Cardiac muscle cell (in vitro differentiated cells and primary cell): ENCODE measurements at regions not wholly inside any gene's neighbourhood (a gene's known extent, or its start where the extent isn't known, plus 50 kb on each side); places are given as distances from the start of the nearest gene placed in this dataset.

Experiments
- DNase-seq, 2 donors: peaks; one replicate each; pipeline versions ENCODE4 v3.0.0 to v3.0.0-alpha.2; 2010 to 2017; ENCODE audit warnings: low read depth in 1 of 2, low spot score in 1 of 2
- H3K27ac ChIP-seq: fragments of 200-600 bp; sonication (generic); 2 replicates; pipeline ENCODE4 v1.5.1; 2016
- H3K27me3 ChIP-seq: fragments of 200-600 bp; sonication (generic); 2 replicates; pipeline ENCODE4 v1.6.0; 2016; ENCODE audit warnings: control low read depth
- H3K36me3 ChIP-seq: fragments of 200-600 bp; sonication (generic); 2 replicates; pipeline ENCODE4 v1.5.1; 2016; ENCODE audit warnings: control low read depth
- H3K4me1 ChIP-seq: fragments of 200-600 bp; sonication (generic); 2 replicates; pipeline ENCODE4 v1.8.1; 2017; ENCODE audit warnings: low read depth, mild to moderate bottlenecking, mixed run types
- H3K4me3 ChIP-seq: fragments of 200-600 bp; sonication (generic); 2 replicates; pipeline ENCODE4 v1.5.1; 2016; ENCODE audit warnings: mild to moderate bottlenecking
- H3K9me3 ChIP-seq: fragments of 200-600 bp; sonication (generic); 2 replicates; pipeline ENCODE4 v1.5.1; 2017; ENCODE audit warnings: low read depth, mild to moderate bottlenecking, control low read depth
- CTCF ChIP-seq: IDR thresholded peaks from 2 replicates; pipeline ENCODE4 v1.5.1; 2012; ENCODE audit warnings: low read depth, mild to moderate bottlenecking, low read length

DNA sequence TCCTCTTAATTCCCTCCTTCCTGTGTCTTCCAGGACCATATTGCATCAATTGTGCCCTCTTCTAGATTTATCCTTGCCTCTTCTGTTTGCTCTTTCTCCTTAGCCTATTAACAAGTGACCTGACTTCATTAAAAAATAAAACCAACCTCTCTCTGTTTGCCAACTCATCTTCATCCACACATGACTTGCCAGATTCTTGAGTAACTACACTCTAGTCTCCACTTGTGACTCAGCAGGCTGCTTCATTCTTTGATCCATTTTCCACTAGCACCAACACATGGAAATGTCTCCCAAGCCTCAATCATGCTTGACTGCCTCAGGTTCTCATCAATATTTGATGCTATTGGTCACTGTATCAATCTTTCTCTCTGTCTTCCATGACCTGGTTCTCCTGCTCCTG, 492.4 kb upstream of the TMPO start:
- no peak for DNase-seq
- H3K27ac ChIP-seq = no peak overlapping the region
- no peaks in the 10 kb centered on the region for H3K4me1 ChIP-seq
- H3K4me3 ChIP-seq = no peak overlapping the region
- no peaks in the 10 kb centered on the region for H3K27me3 ChIP-seq
- no peak for TF ChIP-seq CTCF
- no peaks in the 10 kb centered on the region for H3K9me3 ChIP-seq
- H3K36me3 ChIP-seq = no peaks in the 10 kb centered on the region

GRCh38 chr12:98037401-98038140, 477.8 kb upstream of the TMPO start:
- Histone ChIP-seq H3K4me1 (no peaks in the 10 kb centered on the region), H3K27me3 (no peaks in the 10 kb centered on the region), H3K36me3 (no peaks in the 10 kb centered on the region), H3K27ac (no peak overlapping the region), H3K4me3 (no peak overlapping the region), H3K9me3 (no peaks in the 10 kb centered on the region)
- DNase-seq = no peak
- no peak for TF ChIP-seq CTCF

- H3K4me1 ChIP-seq = no peaks in the 10 kb centered on the region
- no peak overlapping the region for H3K4me3 ChIP-seq
- no peak for DNase-seq
- TF ChIP-seq CTCF = no peak
- no peaks in the 10 kb centered on the region for H3K27me3 ChIP-seq
- no peak overlapping the region for H3K27ac ChIP-seq
- H3K36me3 ChIP-seq = no peaks in the 10 kb centered on the region
- H3K9me3 ChIP-seq = no peaks in the 10 kb centered on the region
These were observed 472.7 kb upstream of the TMPO start for GRCh38 chr12:98042668-98043067.

- Histone ChIP-seq H3K36me3 (no peaks in the 10 kb centered on the region), H3K9me3 (no peaks in the 10 kb centered on the region), H3K4me3 (no peak overlapping the region), H3K4me1 (no peaks in the 10 kb centered on the region), H3K27ac (no peak overlapping the region), H3K27me3 (no peaks in the 10 kb centered on the region)
- TF ChIP-seq CTCF = no peak
- no peak for DNase-seq
These were observed 470.0 kb upstream of the TMPO start for GRCh38 chr12:98045395-98045794.

DNA sequence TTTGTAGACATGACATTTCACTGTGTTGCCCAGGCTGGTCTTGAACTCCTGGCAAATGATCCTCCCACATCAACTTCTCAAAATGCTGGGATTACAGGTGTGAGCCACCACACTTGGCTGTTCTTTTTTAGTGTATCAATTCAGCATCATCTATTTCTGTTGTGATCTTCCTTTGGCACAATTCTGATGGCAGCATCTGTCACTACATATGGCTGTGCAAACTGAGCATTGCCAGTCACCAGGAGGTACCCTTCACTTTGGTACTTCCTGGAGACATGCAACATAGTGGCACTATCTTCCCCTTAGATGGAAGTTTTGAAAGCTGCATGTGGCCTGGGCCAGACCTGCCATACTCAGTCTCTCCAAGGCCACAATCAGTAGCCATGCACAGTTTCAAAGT, 467.1 kb upstream of the TMPO start:
- Histone ChIP-seq H3K4me1 (no peaks in the 10 kb centered on the region), H3K27me3 (no peaks in the 10 kb centered on the region), H3K36me3 (no peaks in the 10 kb centered on the region), H3K4me3 (no peak overlapping the region), H3K9me3 (no peaks in the 10 kb centered on the region), H3K27ac (no peak overlapping the region)
- TF ChIP-seq CTCF = no peak
- DNase-seq = no peak
